OCI-LY7 (cell line): ENCODE measurements at regions not wholly inside any gene's neighbourhood (a gene's known extent, or its start where the extent isn't known, plus 50 kb on each side); places are given as distances from the start of the nearest gene placed in this dataset.

ENCODE experiments used
- BruUV-seq: library from RNA; stranded (reverse); fragments of 400-500 nt; replicated peaks from 2 replicates; lab custom pipeline; 2021; lab: Mats Ljungman, UMichigan
- CTCF ChIA-PET: fragments of 300-600 bp; sonication (Branson Sonifier 250); formaldehyde crosslinking; loops from one replicate; lab custom pipeline; 2022; ENCODE audit warnings: antibody characterized with exemption; ENCODE audit not compliant: unreplicated experiment; lab: Charles Lee
- POLR2A ChIA-PET: fragments of 300-600 bp; sonication (Branson Sonifier 250); formaldehyde crosslinking; loops from one replicate; lab custom pipeline; 2022; ENCODE audit warnings: antibody characterized with exemption; lab: Charles Lee
- DNase-seq: peaks from one replicate; pipeline ENCODE4 v3.0.0-alpha.2; 2015; ENCODE audit warnings: low spot score
- H2AFZ ChIP-seq: fragments of 200-600 bp; sonication (generic), shearing (Covaris generic); 2 replicates; pipeline ENCODE4 v1.6.1; 2014; ENCODE audit warnings: mild to moderate bottlenecking, antibody characterized with exemption, low read length, moderate library complexity
- H3K27ac ChIP-seq: fragments of 200-600 bp; sonication (generic); 2 replicates; pipeline ENCODE4 v1.5.1; 2014; ENCODE audit warnings: mixed run types, low read depth, mild to moderate bottlenecking, moderate library complexity, low read length, inconsistent platforms; ENCODE audit not compliant: poor library complexity, severe bottlenecking
- H3K36me3 ChIP-seq: fragments of 200-600 bp; sonication (generic); 2 replicates; pipeline ENCODE4 v1.6.1; 2014; ENCODE audit warnings: mild to moderate bottlenecking, antibody characterized with exemption, low read length, moderate library complexity, mixed read lengths; ENCODE audit not compliant: insufficient read depth
- H3K4me1 ChIP-seq: fragments of 200-600 bp; sonication (generic); 2 replicates; pipeline ENCODE4 v1.5.1; 2014; ENCODE audit warnings: mild to moderate bottlenecking, low read length; ENCODE audit not compliant: insufficient read depth, poor library complexity, severe bottlenecking
- H3K4me2 ChIP-seq: fragments of 200-600 bp; sonication (generic); 2 replicates; pipeline ENCODE4 v1.6.1; 2014; ENCODE audit warnings: mild to moderate bottlenecking, low read length
- H3K4me3 ChIP-seq: fragments of 200-600 bp; sonication (generic); 2 replicates; pipeline ENCODE4 v1.5.1; 2014; ENCODE audit warnings: mild to moderate bottlenecking, low read depth, low read length; ENCODE audit not compliant: poor library complexity, severe bottlenecking
- H3K79me2 ChIP-seq: fragments of 200-600 bp; sonication (generic); 2 replicates; pipeline ENCODE4 v1.6.1; 2016; ENCODE audit warnings: low read depth, mild to moderate bottlenecking, low read length, moderate library complexity, mixed read lengths; ENCODE audit not compliant: insufficient read depth
- H3K9me2 ChIP-seq: fragments of 200-600 bp; sonication (generic); 2 replicates; pipeline ENCODE4 v1.6.1; 2016; ENCODE audit warnings: mild to moderate bottlenecking, low read length, mixed read lengths; ENCODE audit not compliant: insufficient read depth
- H3K9me3 ChIP-seq: fragments of 200-600 bp; sonication (generic); 2 replicates; pipeline ENCODE4 v1.6.1; 2014; ENCODE audit warnings: mild to moderate bottlenecking, mixed run types, low read length, mixed read lengths
- H4K20me1 ChIP-seq: fragments of 200-600 bp; sonication (generic); 2 replicates; pipeline ENCODE4 v1.6.1; 2014; ENCODE audit warnings: mild to moderate bottlenecking, antibody characterized with exemption, low read length, moderate library complexity, mixed read lengths; ENCODE audit not compliant: insufficient read depth
- CTCF ChIP-seq: fragments of 200-600 bp; sonication (generic); conservative IDR thresholded peaks from 2 replicates; pipeline ENCODE4 v1.5.1; 2014; ENCODE audit warnings: mild to moderate bottlenecking, antibody characterized with exemption, low read length, moderate library complexity, mixed read lengths
- EZH2phosphoT487 ChIP-seq: fragments of 200-600 bp; sonication (generic); IDR thresholded peaks from 2 replicates; pipeline ENCODE4 v1.6.1; 2018; ENCODE audit warnings: low read depth, borderline replicate concordance, mild to moderate bottlenecking, mixed run types, antibody characterized with exemption, low read length, moderate library complexity, mixed read lengths
- intact Hi-C: fragments of 100-400 bp; cut with micrococcal nuclease; formaldehyde crosslinking; loops from one replicate; pipeline ENCODE4 v1.10.0; 2022; ENCODE audit not compliant: unreplicated experiment

GRCh38 chr2:239469106-239469960 lies 68.5 kb upstream of the HDAC4 start:
- TF ChIP-seq CTCF: no peak
- no peak for TF ChIP-seq EZH2phosphoT487
- Histone ChIP-seq H2AFZ (no peak overlapping the region), H3K4me2 (no peak overlapping the region), H4K20me1 (no peaks in the 10 kb centered on the region), H3K9me3 (no peaks in the 10 kb centered on the region), H3K4me3 (no peak overlapping the region), H3K79me2 (no peaks in the 10 kb centered on the region), H3K4me1 (no peaks in the 10 kb centered on the region), H3K9me2 (no peaks in the 10 kb centered on the region), H3K36me3 (no peaks in the 10 kb centered on the region), H3K27ac (no peak overlapping the region)
- CTCF ChIA-PET: no interaction called here
- BruUV-seq: no TSS peak
- POLR2A ChIA-PET: no interaction called here
- no peak for DNase-seq
- intact Hi-C loops: no loop called here

GRCh38 chr2:239468491-239469105 lies 67.8 kb upstream of the HDAC4 start:
- ChIA-PET CTCF (no interaction called here), POLR2A (interaction anchor here (0.6 kb wide), 1 partner anchor 247 kb away, joined by 4 read pairs; no protein-coding TSS in a partner anchor)
- Histone ChIP-seq H2AFZ (no peak overlapping the region), H3K9me2 (no peaks in the 10 kb centered on the region), H3K79me2 (no peaks in the 10 kb centered on the region), H4K20me1 (no peaks in the 10 kb centered on the region), H3K4me3 (no peak overlapping the region), H3K9me3 (no peaks in the 10 kb centered on the region), H3K4me2 (no peak overlapping the region), H3K4me1 (no peaks in the 10 kb centered on the region), H3K27ac (no peak overlapping the region), H3K36me3 (no peaks in the 10 kb centered on the region)
- no TSS peak for BruUV-seq
- intact Hi-C loops: no loop called here
- no peak for TF ChIP-seq EZH2phosphoT487
- no peak for TF ChIP-seq CTCF
- no peak for DNase-seq

- Histone ChIP-seq H3K4me2 (no peak overlapping the region), H3K9me3 (no peaks in the 10 kb centered on the region), H4K20me1 (no peaks in the 10 kb centered on the region), H3K79me2 (no peaks in the 10 kb centered on the region), H3K36me3 (no peaks in the 10 kb centered on the region), H2AFZ (no peak overlapping the region), H3K4me3 (no peak overlapping the region), H3K4me1 (no peaks in the 10 kb centered on the region), H3K27ac (no peak overlapping the region), H3K9me2 (no peaks in the 10 kb centered on the region)
- intact Hi-C loops: no loop called here
- ChIA-PET POLR2A (interaction anchor here (0.6 kb wide), 1 partner anchor 246 kb away, joined by 4 read pairs; no protein-coding TSS in a partner anchor), CTCF (no interaction called here)
- TF ChIP-seq EZH2phosphoT487: no peak
- no peak for TF ChIP-seq CTCF
- DNase-seq: no peak
- BruUV-seq: no TSS peak
These were observed 67.2 kb upstream of the HDAC4 start for GRCh38 chr2:239467956-239468490.
